ENCODE measurements at regions not wholly inside any gene's neighbourhood (a gene's known extent, or its start where the extent isn't known, plus 50 kb on each side); places are given as distances from the start of the nearest gene placed in this dataset.
A peak's percentile ranks its signal among the peaks of the same experiment; 100 is the strongest.

- 25% methylated on average over 2 of the region's 2 CpGs for WGBS (ENCODE audit: low lambda C conversion rate)
- H4K20me1 ChIP-seq (ENCODE audit: insufficient read depth, low read length): no peaks in the 10 kb centered on the region
- no peak overlapping the region for H3K4me3 ChIP-seq (replicated peaks in 1 of 3; ENCODE audit: insufficient read depth in 1 of 3, low read depth in 2 of 3, low read length in 3 of 3)
- no peak for ATAC-seq
- POLR2A ChIA-PET: no interaction called here
- CTCF ChIA-PET (ENCODE audit: low intra/inter-chr PET ratio, low total read pairs): no interaction called here
- H3K79me2 ChIP-seq (ENCODE audit: insufficient read depth, low read length): no peaks in the 10 kb centered on the region
- DNase-seq (ENCODE audit: low spot score): no peak
- no peaks in the 10 kb centered on the region for H3K4me1 ChIP-seq (ENCODE audit: insufficient read depth, low read length)
- in situ Hi-C loops (cut with HindIII; ENCODE audit: extremely low pct_ligation_motif_present, low pct_unique_long_range_greater_than_20kb): no loop called here
- no peak overlapping the region for H3K4me2 ChIP-seq (ENCODE audit: low read depth, low read length)
- no peaks in the 10 kb centered on the region for H3K36me3 ChIP-seq (replicated peaks in 1 of 2; ENCODE audit: control insufficient read depth in 1 of 2, insufficient read depth in 2 of 2, low read length in 2 of 2)
- H2AFZ ChIP-seq (ENCODE audit: low read length): no peak overlapping the region
- H3K27me3 ChIP-seq (ENCODE audit: control insufficient read depth in 1 of 2, insufficient read depth in 2 of 2, low read length in 2 of 2): no peaks in the 10 kb centered on the region; a peak in 1 of 5 replicates
- H3K27ac ChIP-seq (ENCODE audit: extremely low read length, insufficient read depth, low read length): no peak overlapping the region
- no peak for FAIRE-seq
- no peak for TF ChIP-seq NFYC (CRISPR knock-in tag; IDR thresholded peaks at IDR 0.05)
- peak; percentile 19 for TF ChIP-seq PCBP2 (optimal IDR thresholded peaks at IDR 0.05; ENCODE audit: low read depth, low read length, poor library complexity, severe bottlenecking)
- no TSS peak for BruUV-seq (replicated peaks)
- no peak overlapping the region for H3K9ac ChIP-seq (ENCODE audit: insufficient read depth, low read depth, low read length)
- intact Hi-C loops (cut with micrococcal nuclease; ENCODE audit: unreplicated experiment): no loop called here
- H3K9me3 ChIP-seq (ENCODE audit: low read length): no peaks in the 10 kb centered on the region
Measured at GRCh38 chr4:180566492-180566891, 1676.7 kb upstream of the TENM3 start.

- no peaks in the 10 kb centered on the region for H4K20me1 ChIP-seq (ENCODE audit: insufficient read depth, low read length)
- POLR2A ChIA-PET: no interaction called here
- WGBS (ENCODE audit: low lambda C conversion rate): 50% methylated on average over 7 of the region's 7 CpGs
- H3K9ac ChIP-seq (ENCODE audit: insufficient read depth, low read depth, low read length): no peak overlapping the region
- in situ Hi-C loops (cut with HindIII; ENCODE audit: extremely low pct_ligation_motif_present, low pct_unique_long_range_greater_than_20kb): no loop called here
- no peaks in the 10 kb centered on the region for H3K9me3 ChIP-seq (ENCODE audit: low read length)
- TF ChIP-seq ZNF607 (CRISPR knock-in tag; IDR thresholded peaks at IDR 0.05; ENCODE audit: borderline replicate concordance) (no peak), DPF2 (CRISPR knock-in tag; IDR thresholded peaks at IDR 0.05; ENCODE audit: borderline replicate concordance, low read depth) (no peak), SOX13 (IDR thresholded peaks at IDR 0.05) (no peak), SOX13 (CRISPR knock-in tag; conservative IDR thresholded peaks at IDR 0.05 in 1 of 2, IDR thresholded peaks at IDR 0.05 in 1 of 2) (no peak), TCF7 (IDR thresholded peaks at IDR 0.05; ENCODE audit: low read depth) (no peak), ZMYM3 (CRISPR knock-in tag; IDR thresholded peaks at IDR 0.05) (no peak), PRPF4 (IDR thresholded peaks at IDR 0.05; ENCODE audit: low read depth, low read length, poor library complexity, severe bottlenecking) (no peak), ZNF772 (CRISPR knock-in tag; IDR thresholded peaks at IDR 0.05) (no peak), ARNT (IDR thresholded peaks at IDR 0.05) (no peak), ZFY (CRISPR knock-in tag; IDR thresholded peaks at IDR 0.05) (no peak), ZNF33B (CRISPR knock-in tag; IDR thresholded peaks at IDR 0.05) (no peak), GZF1 (CRISPR knock-in tag; IDR thresholded peaks at IDR 0.05) (no peak), KLF15 (CRISPR knock-in tag; IDR thresholded peaks at IDR 0.05; ENCODE audit: borderline replicate concordance) (no peak), BRD4 (CRISPR knock-in tag; IDR thresholded peaks at IDR 0.05) (no peak)
- no peak overlapping the region for H3K4me2 ChIP-seq (ENCODE audit: low read depth, low read length)
- no peak for ATAC-seq
- BruUV-seq (replicated peaks): no TSS peak
- intact Hi-C loops (cut with micrococcal nuclease; ENCODE audit: unreplicated experiment): no loop called here
- H3K27ac ChIP-seq (ENCODE audit: extremely low read length, insufficient read depth, low read length): no peak overlapping the region
- H3K4me3 ChIP-seq (replicated peaks in 1 of 3; ENCODE audit: insufficient read depth in 1 of 3, low read depth in 2 of 3, low read length in 3 of 3): no peak overlapping the region
- no peak for FAIRE-seq
- no peak overlapping the region for H2AFZ ChIP-seq (ENCODE audit: low read length)
- H3K4me1 ChIP-seq (ENCODE audit: insufficient read depth, low read length): no peaks in the 10 kb centered on the region
- no peaks in the 10 kb centered on the region; a peak in 1 of 5 replicates for H3K27me3 ChIP-seq (ENCODE audit: control insufficient read depth in 1 of 2, insufficient read depth in 2 of 2, low read length in 2 of 2)
- H3K36me3 ChIP-seq (replicated peaks in 1 of 2; ENCODE audit: control insufficient read depth in 1 of 2, insufficient read depth in 2 of 2, low read length in 2 of 2): no peaks in the 10 kb centered on the region
- no peaks in the 10 kb centered on the region for H3K79me2 ChIP-seq (ENCODE audit: insufficient read depth, low read length)
- CTCF ChIA-PET (ENCODE audit: low intra/inter-chr PET ratio, low total read pairs): no interaction called here
- DNase-seq (ENCODE audit: low spot score): no peak
Measured at GRCh38 chr4:180567080-180567479, 1676.1 kb upstream of the TENM3 start.

All from HepG2 (cell line).